HEK293 (cell line): ENCODE measurements at regions not wholly inside any gene's neighbourhood (a gene's known extent, or its start where the extent isn't known, plus 50 kb on each side); places are given as distances from the start of the nearest gene placed in this dataset.

Experiments used
- CTCF ChIA-PET: fragments of 350-600 bp; formaldehyde crosslinking; extraction: SDS; loops from one replicate; lab custom pipeline; 2021; ENCODE audit warnings: antibody characterized with exemption; lab: Yijun Ruan, JAX
- POLR2A ChIA-PET: fragments of 300-600 bp; formaldehyde crosslinking; extraction: SDS; loops from one replicate; lab custom pipeline; 2020; ENCODE audit warnings: antibody characterized with exemption, inconsistent platforms; lab: Yijun Ruan, JAX
- H3K27ac ChIP-seq: fragments of 200-500 bp; sonication (Bioruptor generic); 2 replicates; pipeline ENCODE4 v1.5.1; 2014; ENCODE audit warnings: low read depth, low read length, control low read depth, inconsistent platforms; ENCODE audit errors: extremely low read depth
- H3K36me3 ChIP-seq, 2 experiments: fragments of 200-500 bp in 1 of 2; sonication (Bioruptor generic) in 1 of 2; 1 replicate in 1 of 2; 2 replicates in 1 of 2; pipeline ENCODE4 v1.5.1; 2014 to 2017; ENCODE audit warnings: inconsistent platforms in 2 of 2, low read length in 2 of 2; ENCODE audit not compliant: control insufficient read depth in 2 of 2, insufficient read depth in 1 of 2
- H3K4me1 ChIP-seq: fragments of 200-500 bp; sonication (Bioruptor generic); 2 replicates; pipeline ENCODE4 v1.5.1; 2014; ENCODE audit warnings: mild to moderate bottlenecking, low read length, inconsistent platforms; ENCODE audit not compliant: control insufficient read depth, insufficient read depth
- H3K4me3 ChIP-seq: 2 replicates; pipeline ENCODE4 v1.5.1; 2011; ENCODE audit warnings: low read depth, mild to moderate bottlenecking, control low read depth, low read length, moderate library complexity
- H3K9me3 ChIP-seq: fragments of 200-500 bp; sonication (Bioruptor generic); 2 replicates; pipeline ENCODE4 v1.5.1; 2014; ENCODE audit warnings: low read depth, low read length, inconsistent platforms; ENCODE audit not compliant: control insufficient read depth, insufficient read depth
- GLI4 ChIP-seq: fragments of 450-650 bp; formaldehyde crosslinking; IDR thresholded peaks from 2 replicates; pipeline ENCODE4 v1.5.1; 2016; ENCODE audit warnings: missing biosample characterization, missing genetic modification characterization
- HOXC10 ChIP-seq: sonication (generic); formaldehyde crosslinking; IDR thresholded peaks from 2 replicates; pipeline ENCODE4 v1.8.1; 2023; ENCODE audit warnings: mild to moderate bottlenecking, missing genetic modification reagents
- KLF9 ChIP-seq: fragments of 450-650 bp; formaldehyde crosslinking; IDR thresholded peaks from 2 replicates; pipeline ENCODE4 v1.5.1; 2016; ENCODE audit warnings: missing biosample characterization, missing genetic modification characterization, low read depth
- SALL2 ChIP-seq: fragments of 450-650 bp; formaldehyde crosslinking; IDR thresholded peaks from 2 replicates; pipeline ENCODE4 v1.5.0; 2017; ENCODE audit warnings: missing biosample characterization, mild to moderate bottlenecking, missing genetic modification characterization, borderline replicate concordance
- TRIM28 ChIP-seq: IDR thresholded peaks from 2 replicates; pipeline ENCODE4 v1.6.1; 2011; ENCODE audit warnings: low read length, control low read depth, borderline replicate concordance
- ZFHX2 ChIP-seq: fragments of 450-650 bp; formaldehyde crosslinking; conservative IDR thresholded peaks from 2 replicates; pipeline ENCODE4 v1.5.1; 2016; ENCODE audit warnings: missing biosample characterization, missing genetic modification characterization
- ZFP37 ChIP-seq: fragments of 450-650 bp; formaldehyde crosslinking; IDR thresholded peaks from 2 replicates; pipeline ENCODE4 v1.5.1; 2016; ENCODE audit warnings: missing biosample characterization, missing genetic modification characterization
- ZNF133 ChIP-seq: fragments of 450-650 bp; formaldehyde crosslinking; IDR thresholded peaks from 2 replicates; pipeline ENCODE4 v1.5.1; 2016; ENCODE audit warnings: missing biosample characterization, missing genetic modification characterization
- ZNF366 ChIP-seq: fragments of 450-650 bp; formaldehyde crosslinking; conservative IDR thresholded peaks from 2 replicates; pipeline ENCODE4 v1.5.1; 2016; ENCODE audit warnings: missing biosample characterization, missing genetic modification characterization
- ZNF596 ChIP-seq: fragments of 450-650 bp; IDR thresholded peaks from 2 replicates; pipeline ENCODE4 v1.5.0; 2018; ENCODE audit warnings: missing biosample characterization, mild to moderate bottlenecking, missing genetic modification characterization, moderate library complexity
- ZNF600 ChIP-seq: fragments of 450-650 bp; formaldehyde crosslinking; IDR thresholded peaks from 2 replicates; pipeline ENCODE4 v1.5.1; 2016; ENCODE audit warnings: missing biosample characterization, missing genetic modification characterization
- ZNF629 ChIP-seq: fragments of 450-650 bp; formaldehyde crosslinking; IDR thresholded peaks from 2 replicates; pipeline ENCODE4 v1.5.1; 2017; ENCODE audit warnings: missing biosample characterization, missing genetic modification characterization
- ZNF785 ChIP-seq: fragments of 450-650 bp; formaldehyde crosslinking; IDR thresholded peaks from 2 replicates; pipeline ENCODE4 v1.5.1; 2016; ENCODE audit warnings: missing biosample characterization, missing genetic modification characterization
- ZNF791 ChIP-seq: fragments of 450-650 bp; formaldehyde crosslinking; IDR thresholded peaks from 2 replicates; pipeline ENCODE4 v1.5.1; 2016; ENCODE audit warnings: missing biosample characterization, missing genetic modification characterization
- TF ChIP-seq, protein P1 (sequence below): fragments of 450-650 bp; formaldehyde crosslinking; IDR thresholded peaks from 2 replicates; pipeline ENCODE4 v1.5.1; 2016; ENCODE audit warnings: missing biosample characterization, missing genetic modification characterization
- TF ChIP-seq, protein P2 (sequence below): fragments of 450-650 bp; formaldehyde crosslinking; IDR thresholded peaks from 2 replicates; pipeline ENCODE4 v1.5.1; 2016; ENCODE audit warnings: missing biosample characterization, missing genetic modification characterization
- TF ChIP-seq, protein P3 (sequence below): fragments of 450-650 bp; formaldehyde crosslinking; IDR thresholded peaks from 2 replicates; pipeline ENCODE4 v1.5.1; 2016; ENCODE audit warnings: missing biosample characterization, missing genetic modification characterization
- TF ChIP-seq, protein P4 (sequence below): fragments of 450-650 bp; formaldehyde crosslinking; IDR thresholded peaks from 2 replicates; pipeline ENCODE4 v1.5.1; 2016; ENCODE audit warnings: missing biosample characterization, missing genetic modification characterization, low read depth
- TF ChIP-seq, protein P5 (sequence below): fragments of 450-650 bp; formaldehyde crosslinking; IDR thresholded peaks from 2 replicates; pipeline ENCODE4 v1.5.1; 2016; ENCODE audit warnings: missing biosample characterization, missing genetic modification characterization, borderline replicate concordance
- TF ChIP-seq, protein P6 (sequence below): fragments of 450-650 bp; formaldehyde crosslinking; IDR thresholded peaks from 2 replicates; pipeline ENCODE4 v1.5.1; 2016; ENCODE audit warnings: missing biosample characterization, missing genetic modification characterization
- TF ChIP-seq, protein P7 (sequence below): fragments of 450-650 bp; formaldehyde crosslinking; IDR thresholded peaks from 2 replicates; pipeline ENCODE4 v1.5.1; 2016; ENCODE audit warnings: missing biosample characterization, missing genetic modification characterization

DNA sequence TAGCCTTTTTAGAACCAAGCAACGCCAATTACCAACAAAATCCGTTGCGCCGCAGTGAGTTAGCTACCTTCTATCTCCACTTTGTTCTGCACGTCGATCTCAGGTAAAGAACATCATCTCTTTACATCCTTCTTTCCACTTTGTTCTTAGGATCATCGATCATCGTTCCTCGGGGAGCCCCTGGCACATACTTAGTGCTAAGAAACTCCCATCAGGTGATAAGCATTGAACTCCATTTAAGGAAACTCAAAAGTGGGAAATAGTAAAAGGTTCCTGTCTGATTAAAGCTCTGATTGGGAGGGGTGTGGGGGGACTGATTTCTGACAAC is 227.0 kb upstream of the PRSS16 start:
- ChIA-PET CTCF (interaction anchor here (0.6 kb wide), 2 partner anchors 13 to 425 kb away, joined by 3 read pairs; no protein-coding TSS in a partner anchor), POLR2A (no interaction called here)
- H3K36me3 ChIP-seq, result no peaks in the 10 kb centered on the region
- peak overlapping the region; percentile 73 for H3K4me3 ChIP-seq
- 0 out of 2 replicates have a peak, but pooled peaks cover 2% of the 10 kb centered on the region for H3K4me1 ChIP-seq
- H3K27ac ChIP-seq, result peak overlapping the region; percentile 91; the same call in 1 of the 2 replicates
- peak; percentile 2; the same call in 1 of the 2 replicates for TF ChIP-seq TRIM28
- TF ChIP-seq ZNF366 (tag by site-specific recombination), result 0 out of 2 replicates have a peak, but pooled peaks have one; percentile 38
- no peak for TF ChIP-seq HOXC10 (CRISPR knock-in tag)
- TF ChIP-seq, protein P1, sequence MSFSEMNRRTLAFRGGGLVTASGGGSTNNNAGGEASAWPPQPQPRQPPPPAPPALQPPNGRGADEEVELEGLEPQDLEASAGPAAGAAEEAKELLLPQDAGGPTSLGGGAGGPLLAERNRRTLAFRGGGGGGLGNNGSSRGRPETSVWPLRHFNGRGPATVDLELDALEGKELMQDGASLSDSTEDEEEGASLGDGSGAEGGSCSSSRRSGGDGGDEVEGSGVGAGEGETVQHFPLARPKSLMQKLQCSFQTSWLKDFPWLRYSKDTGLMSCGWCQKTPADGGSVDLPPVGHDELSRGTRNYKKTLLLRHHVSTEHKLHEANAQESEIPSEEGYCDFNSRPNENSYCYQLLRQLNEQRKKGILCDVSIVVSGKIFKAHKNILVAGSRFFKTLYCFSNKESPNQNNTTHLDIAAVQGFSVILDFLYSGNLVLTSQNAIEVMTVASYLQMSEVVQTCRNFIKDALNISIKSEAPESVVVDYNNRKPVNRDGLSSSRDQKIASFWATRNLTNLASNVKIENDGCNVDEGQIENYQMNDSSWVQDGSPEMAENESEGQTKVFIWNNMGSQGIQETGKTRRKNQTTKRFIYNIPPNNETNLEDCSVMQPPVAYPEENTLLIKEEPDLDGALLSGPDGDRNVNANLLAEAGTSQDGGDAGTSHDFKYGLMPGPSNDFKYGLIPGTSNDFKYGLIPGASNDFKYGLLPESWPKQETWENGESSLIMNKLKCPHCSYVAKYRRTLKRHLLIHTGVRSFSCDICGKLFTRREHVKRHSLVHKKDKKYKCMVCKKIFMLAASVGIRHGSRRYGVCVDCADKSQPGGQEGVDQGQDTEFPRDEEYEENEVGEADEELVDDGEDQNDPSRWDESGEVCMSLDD, result no peak
- no peaks in the 10 kb centered on the region for H3K9me3 ChIP-seq

DNA sequence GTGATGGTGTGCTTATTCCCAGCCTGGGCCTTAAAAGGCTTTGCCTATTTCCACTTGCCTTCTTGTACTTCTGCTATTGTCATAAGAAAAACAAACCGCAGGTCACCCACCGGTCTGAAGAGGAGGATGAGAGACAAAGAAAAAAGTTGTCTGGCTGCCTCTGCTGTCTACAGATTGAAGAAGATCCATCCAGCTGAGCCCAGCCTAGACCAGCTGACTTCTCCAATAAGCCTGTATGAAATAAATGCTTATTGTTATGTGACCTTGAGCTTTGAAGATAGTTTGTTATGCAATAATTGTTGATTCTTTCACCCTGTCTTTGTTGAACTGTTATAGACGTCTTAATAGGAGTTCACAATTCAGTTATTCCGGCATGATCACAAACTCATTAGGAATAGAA is 223.8 kb upstream of the PRSS16 start:
- ChIA-PET CTCF (interaction anchor here (0.6 kb wide), 1 partner anchor 429 kb away, joined by 3 read pairs; no protein-coding TSS in a partner anchor), POLR2A (no interaction called here)
- Histone ChIP-seq H3K4me3 (no peak overlapping the region), H3K27ac (no peak overlapping the region), H3K36me3 (no peaks in the 10 kb centered on the region), H3K9me3 (no peaks in the 10 kb centered on the region), H3K4me1 (0 out of 2 replicates have a peak, but pooled peaks cover 1% of the 10 kb centered on the region)
- TF ChIP-seq ZNF629 (tag by site-specific recombination), result no peak
- no peak for TF ChIP-seq KLF9
- no peak for TF ChIP-seq ZNF596 (tag by site-specific recombination)
- TF ChIP-seq, protein P2, sequence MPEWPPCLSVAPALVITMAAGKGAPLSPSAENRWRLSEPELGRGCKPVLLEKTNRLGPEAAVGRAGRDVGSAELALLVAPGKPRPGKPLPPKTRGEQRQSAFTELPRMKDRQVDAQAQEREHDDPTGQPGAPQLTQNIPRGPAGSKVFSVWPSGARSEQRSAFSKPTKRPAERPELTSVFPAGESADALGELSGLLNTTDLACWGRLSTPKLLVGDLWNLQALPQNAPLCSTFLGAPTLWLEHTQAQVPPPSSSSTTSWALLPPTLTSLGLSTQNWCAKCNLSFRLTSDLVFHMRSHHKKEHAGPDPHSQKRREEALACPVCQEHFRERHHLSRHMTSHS (tag by site-specific recombination), result no peak
- TF ChIP-seq SALL2 (tag by site-specific recombination), result no peak

DNA sequence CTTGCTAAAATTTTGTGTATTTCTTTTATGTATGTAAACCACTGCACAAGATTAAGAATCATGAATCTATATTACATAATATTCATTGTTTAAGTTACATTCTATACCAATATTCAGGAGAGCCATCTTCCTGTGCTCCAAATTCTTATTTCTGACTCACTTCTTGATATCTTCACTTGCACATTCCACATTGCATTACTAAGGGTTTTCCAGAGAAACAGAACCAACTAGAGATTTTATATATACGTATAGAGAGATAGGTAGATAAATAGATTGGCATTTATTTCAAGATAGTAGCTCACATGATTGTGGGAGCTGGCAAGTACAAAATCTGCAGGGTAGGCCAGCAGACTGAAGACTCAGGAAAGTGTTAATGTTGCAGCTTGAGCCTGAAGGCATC is 222.2 kb upstream of the PRSS16 start:
- H3K9me3 ChIP-seq, result no peaks in the 10 kb centered on the region
- no peak overlapping the region for H3K27ac ChIP-seq
- no peaks in the 10 kb centered on the region for H3K36me3 ChIP-seq
- TF ChIP-seq, protein P3, sequence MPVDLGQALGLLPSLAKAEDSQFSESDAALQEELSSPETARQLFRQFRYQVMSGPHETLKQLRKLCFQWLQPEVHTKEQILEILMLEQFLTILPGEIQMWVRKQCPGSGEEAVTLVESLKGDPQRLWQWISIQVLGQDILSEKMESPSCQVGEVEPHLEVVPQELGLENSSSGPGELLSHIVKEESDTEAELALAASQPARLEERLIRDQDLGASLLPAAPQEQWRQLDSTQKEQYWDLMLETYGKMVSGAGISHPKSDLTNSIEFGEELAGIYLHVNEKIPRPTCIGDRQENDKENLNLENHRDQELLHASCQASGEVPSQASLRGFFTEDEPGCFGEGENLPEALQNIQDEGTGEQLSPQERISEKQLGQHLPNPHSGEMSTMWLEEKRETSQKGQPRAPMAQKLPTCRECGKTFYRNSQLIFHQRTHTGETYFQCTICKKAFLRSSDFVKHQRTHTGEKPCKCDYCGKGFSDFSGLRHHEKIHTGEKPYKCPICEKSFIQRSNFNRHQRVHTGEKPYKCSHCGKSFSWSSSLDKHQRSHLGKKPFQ, result no peak
- TF ChIP-seq, protein P4, sequence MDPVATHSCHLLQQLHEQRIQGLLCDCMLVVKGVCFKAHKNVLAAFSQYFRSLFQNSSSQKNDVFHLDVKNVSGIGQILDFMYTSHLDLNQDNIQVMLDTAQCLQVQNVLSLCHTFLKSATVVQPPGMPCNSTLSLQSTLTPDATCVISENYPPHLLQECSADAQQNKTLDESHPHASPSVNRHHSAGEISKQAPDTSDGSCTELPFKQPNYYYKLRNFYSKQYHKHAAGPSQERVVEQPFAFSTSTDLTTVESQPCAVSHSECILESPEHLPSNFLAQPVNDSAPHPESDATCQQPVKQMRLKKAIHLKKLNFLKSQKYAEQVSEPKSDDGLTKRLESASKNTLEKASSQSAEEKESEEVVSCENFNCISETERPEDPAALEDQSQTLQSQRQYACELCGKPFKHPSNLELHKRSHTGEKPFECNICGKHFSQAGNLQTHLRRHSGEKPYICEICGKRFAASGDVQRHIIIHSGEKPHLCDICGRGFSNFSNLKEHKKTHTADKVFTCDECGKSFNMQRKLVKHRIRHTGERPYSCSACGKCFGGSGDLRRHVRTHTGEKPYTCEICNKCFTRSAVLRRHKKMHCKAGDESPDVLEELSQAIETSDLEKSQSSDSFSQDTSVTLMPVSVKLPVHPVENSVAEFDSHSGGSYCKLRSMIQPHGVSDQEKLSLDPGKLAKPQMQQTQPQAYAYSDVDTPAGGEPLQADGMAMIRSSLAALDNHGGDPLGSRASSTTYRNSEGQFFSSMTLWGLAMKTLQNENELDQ, result no peak
- TF ChIP-seq, protein P5, sequence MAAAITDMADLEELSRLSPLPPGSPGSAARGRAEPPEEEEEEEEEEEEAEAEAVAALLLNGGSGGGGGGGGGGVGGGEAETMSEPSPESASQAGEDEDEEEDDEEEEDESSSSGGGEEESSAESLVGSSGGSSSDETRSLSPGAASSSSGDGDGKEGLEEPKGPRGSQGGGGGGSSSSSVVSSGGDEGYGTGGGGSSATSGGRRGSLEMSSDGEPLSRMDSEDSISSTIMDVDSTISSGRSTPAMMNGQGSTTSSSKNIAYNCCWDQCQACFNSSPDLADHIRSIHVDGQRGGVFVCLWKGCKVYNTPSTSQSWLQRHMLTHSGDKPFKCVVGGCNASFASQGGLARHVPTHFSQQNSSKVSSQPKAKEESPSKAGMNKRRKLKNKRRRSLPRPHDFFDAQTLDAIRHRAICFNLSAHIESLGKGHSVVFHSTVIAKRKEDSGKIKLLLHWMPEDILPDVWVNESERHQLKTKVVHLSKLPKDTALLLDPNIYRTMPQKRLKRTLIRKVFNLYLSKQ (tag by site-specific recombination), result no peak
- TF ChIP-seq, protein P6, sequence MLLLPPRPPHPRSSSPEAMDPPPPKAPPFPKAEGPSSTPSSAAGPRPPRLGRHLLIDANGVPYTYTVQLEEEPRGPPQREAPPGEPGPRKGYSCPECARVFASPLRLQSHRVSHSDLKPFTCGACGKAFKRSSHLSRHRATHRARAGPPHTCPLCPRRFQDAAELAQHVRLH (tag by site-specific recombination), result no peak
- TF ChIP-seq ZNF600 (no peak), ZNF791 (tag by site-specific recombination) (no peak), ZFP37 (tag by site-specific recombination) (no peak), ZNF133 (tag by site-specific recombination) (no peak), ZNF785 (no peak), GLI4 (no peak), ZFHX2 (tag by site-specific recombination) (no peak)
- TF ChIP-seq, protein P7, sequence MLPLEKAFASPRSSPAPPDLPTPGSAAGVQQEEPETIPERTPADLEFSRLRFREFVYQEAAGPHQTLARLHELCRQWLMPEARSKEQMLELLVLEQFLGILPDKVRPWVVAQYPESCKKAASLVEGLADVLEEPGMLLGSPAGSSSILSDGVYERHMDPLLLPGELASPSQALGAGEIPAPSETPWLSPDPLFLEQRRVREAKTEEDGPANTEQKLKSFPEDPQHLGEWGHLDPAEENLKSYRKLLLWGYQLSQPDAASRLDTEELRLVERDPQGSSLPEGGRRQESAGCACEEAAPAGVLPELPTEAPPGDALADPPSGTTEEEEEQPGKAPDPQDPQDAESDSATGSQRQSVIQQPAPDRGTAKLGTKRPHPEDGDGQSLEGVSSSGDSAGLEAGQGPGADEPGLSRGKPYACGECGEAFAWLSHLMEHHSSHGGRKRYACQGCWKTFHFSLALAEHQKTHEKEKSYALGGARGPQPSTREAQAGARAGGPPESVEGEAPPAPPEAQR (tag by site-specific recombination), result no peak
- H3K4me3 ChIP-seq, result no peak overlapping the region
- POLR2A ChIA-PET, result no interaction called here
- CTCF ChIA-PET, result interaction anchor here (0.7 kb wide), 2 partner anchors 36 to 635 kb away, joined by 3 to 5 read pairs; no protein-coding TSS in a partner anchor
- no peaks in the 10 kb centered on the region for H3K4me1 ChIP-seq
